ENCODE measurements at regions not wholly inside any gene's neighbourhood (a gene's known extent, or its start where the extent isn't known, plus 50 kb on each side); places are given as distances from the start of the nearest gene placed in this dataset.
A peak's percentile ranks its signal among the peaks of the same experiment; 100 is the strongest.
"Not testable (repeated sequence)": the region's sequence is repeated elsewhere in the genome, so short reads cannot be mapped to it uniquely, and the experiment has no call there.

DNA sequence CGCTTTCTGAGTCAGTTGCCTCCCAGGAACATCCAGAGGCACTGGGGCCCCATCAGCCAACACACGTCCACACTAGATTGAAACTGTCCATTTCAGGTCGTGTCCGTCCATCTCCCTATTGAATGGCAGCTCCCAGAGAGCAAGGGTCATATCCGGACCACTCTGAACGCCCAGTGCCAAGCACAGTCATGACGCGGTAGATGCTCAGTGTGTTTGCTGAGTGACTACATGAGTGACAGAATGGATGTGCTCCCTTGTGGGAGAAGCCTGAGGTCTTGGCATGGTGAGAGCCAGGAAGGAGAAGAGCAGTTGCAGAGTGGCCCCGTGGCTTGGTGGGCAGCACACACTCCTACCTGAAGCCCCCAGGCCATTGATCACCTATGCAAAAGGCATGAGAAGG, 92.5 kb upstream of the CUX1 start:
- peaks cover 0 to 7% (median 0%) of the 10 kb centered on the region in 3 donors for H3K27me3 ChIP-seq (ENCODE audit: control insufficient read depth in 3 of 3, insufficient read depth in 3 of 3, low read length in 3 of 3)
- H3K4me3 ChIP-seq (ENCODE audit: low read length in 3 of 3) = no peak overlapping the region
- H3K36me3 ChIP-seq (ENCODE audit: control insufficient read depth in 3 of 3, insufficient read depth in 3 of 3, low read length in 3 of 3) = no peaks in the 10 kb centered on the region
- no peaks in the 10 kb centered on the region for H3K4me1 ChIP-seq (ENCODE audit: control insufficient read depth in 3 of 3, insufficient read depth in 3 of 3, low read length in 3 of 3)
- H3K9me3 ChIP-seq (ENCODE audit: control insufficient read depth in 3 of 3, low read length in 3 of 3) = peaks cover 0 to 3% (median 0%) of the 10 kb centered on the region in 3 donors
- no peak overlapping the region for H3K9ac ChIP-seq (ENCODE audit: low read depth in 1 of 3, low read length in 3 of 3)
- no peak overlapping the region for H3K27ac ChIP-seq (ENCODE audit: low read depth, low read length)

DNA sequence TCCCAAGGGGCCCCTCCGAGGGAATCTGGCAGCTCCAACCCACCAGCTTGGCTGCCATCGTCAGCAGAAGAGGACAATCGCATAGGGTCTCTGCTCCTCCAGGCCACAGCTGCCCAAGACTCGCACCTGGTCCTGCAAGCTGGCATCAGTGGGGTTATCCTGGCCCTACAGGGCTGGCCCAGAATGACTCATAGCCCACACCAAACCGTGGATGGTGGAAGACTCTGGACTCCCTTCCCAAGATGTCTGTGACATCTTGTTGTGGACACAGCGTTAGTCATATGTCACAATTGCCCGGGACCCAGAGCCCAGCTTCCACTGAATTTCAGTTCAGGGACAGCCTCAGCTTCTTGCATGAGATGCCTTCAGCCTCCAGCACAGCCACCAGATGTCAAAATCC, 91.5 kb upstream of the CUX1 start:
- Histone ChIP-seq H3K4me3 (ENCODE audit: low read length in 3 of 3) (no peak overlapping the region), H3K36me3 (ENCODE audit: control insufficient read depth in 3 of 3, insufficient read depth in 3 of 3, low read length in 3 of 3) (no peaks in the 10 kb centered on the region), H3K9ac (ENCODE audit: low read depth in 1 of 3, low read length in 3 of 3) (no peak overlapping the region), H3K27me3 (ENCODE audit: control insufficient read depth in 3 of 3, insufficient read depth in 3 of 3, low read length in 3 of 3) (peaks cover 0 to 5% (median 0%) of the 10 kb centered on the region in 3 donors), H3K27ac (ENCODE audit: low read depth, low read length) (no peak overlapping the region), H3K9me3 (ENCODE audit: control insufficient read depth in 3 of 3, low read length in 3 of 3) (peaks cover 0 to 3% (median 0%) of the 10 kb centered on the region in 3 donors), H3K4me1 (ENCODE audit: control insufficient read depth in 3 of 3, insufficient read depth in 3 of 3, low read length in 3 of 3) (no peaks in the 10 kb centered on the region)

DNA sequence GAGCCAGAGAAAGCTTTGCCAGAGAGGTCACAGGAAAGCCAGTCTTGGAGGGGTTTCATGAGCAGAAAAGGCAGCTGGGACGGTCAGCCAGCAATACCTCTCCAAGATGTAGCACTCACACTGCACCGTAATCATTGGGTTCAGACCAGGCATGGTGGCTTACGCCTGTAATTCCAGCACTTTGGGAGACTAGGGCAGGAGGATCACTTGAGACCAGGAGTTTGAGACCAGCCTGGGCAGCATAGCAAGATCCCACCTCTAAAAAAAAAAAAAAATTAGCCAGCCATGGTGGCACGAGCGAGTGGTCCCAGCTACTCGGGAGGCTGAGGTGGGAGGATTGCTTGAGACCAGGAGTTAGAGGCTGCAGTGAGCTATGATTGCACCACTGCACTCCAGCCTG, 90.2 kb upstream of the CUX1 start:
- no peak overlapping the region for H3K4me3 ChIP-seq (ENCODE audit: low read length in 3 of 3)
- no peak overlapping the region for H3K27ac ChIP-seq (ENCODE audit: low read depth, low read length)
- H3K9me3 ChIP-seq (ENCODE audit: control insufficient read depth in 3 of 3, low read length in 3 of 3) = peaks cover 0 to 3% (median 0%) of the 10 kb centered on the region in 3 donors
- no peak overlapping the region for H3K9ac ChIP-seq (ENCODE audit: low read depth in 1 of 3, low read length in 3 of 3)
- H3K27me3 ChIP-seq (ENCODE audit: control insufficient read depth in 3 of 3, insufficient read depth in 3 of 3, low read length in 3 of 3) = peaks cover 0 to 5% (median 0%) of the 10 kb centered on the region in 3 donors
- no peaks in the 10 kb centered on the region for H3K4me1 ChIP-seq (ENCODE audit: control insufficient read depth in 3 of 3, insufficient read depth in 3 of 3, low read length in 3 of 3)
- H3K36me3 ChIP-seq (ENCODE audit: control insufficient read depth in 3 of 3, insufficient read depth in 3 of 3, low read length in 3 of 3) = no peaks in the 10 kb centered on the region

GRCh38 chr7:101728128-101728527, 89.3 kb upstream of the CUX1 start:
- Histone ChIP-seq H3K27ac (ENCODE audit: low read depth, low read length) (no peak overlapping the region), H3K4me1 (ENCODE audit: control insufficient read depth in 3 of 3, insufficient read depth in 3 of 3, low read length in 3 of 3) (no peaks in the 10 kb centered on the region), H3K36me3 (ENCODE audit: control insufficient read depth in 3 of 3, insufficient read depth in 3 of 3, low read length in 3 of 3) (no peaks in the 10 kb centered on the region), H3K9me3 (ENCODE audit: control insufficient read depth in 3 of 3, low read length in 3 of 3) (peaks cover 0 to 3% (median 0%) of the 10 kb centered on the region in 3 donors), H3K9ac (ENCODE audit: low read depth in 1 of 3, low read length in 3 of 3) (no peak overlapping the region), H3K4me3 (ENCODE audit: low read length in 3 of 3) (no peak overlapping the region), H3K27me3 (ENCODE audit: control insufficient read depth in 3 of 3, insufficient read depth in 3 of 3, low read length in 3 of 3) (peaks cover 0 to 5% (median 0%) of the 10 kb centered on the region in 3 donors)

DNA sequence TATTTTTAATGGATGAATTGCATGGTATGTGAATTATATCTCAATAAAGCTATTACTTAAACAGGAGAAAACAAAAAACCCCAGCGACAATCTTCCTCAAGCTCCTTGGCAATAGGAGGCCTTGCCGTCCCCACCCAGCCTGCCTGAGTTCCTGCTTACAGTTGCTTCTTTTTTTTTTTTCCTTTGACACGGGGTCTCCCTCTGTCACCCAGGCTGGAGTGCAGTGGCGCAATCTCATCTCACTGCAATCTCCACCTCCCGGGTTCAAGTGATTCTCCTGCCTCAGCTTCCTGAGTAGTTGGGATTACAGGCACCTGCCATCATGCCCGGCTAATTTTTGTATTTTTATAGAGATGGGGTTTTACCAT, 88.6 kb upstream of the CUX1 start:
- not testable (repeated sequence) for H3K27me3 ChIP-seq (ENCODE audit: control insufficient read depth in 3 of 3, insufficient read depth in 3 of 3, low read length in 3 of 3); H3K4me3 ChIP-seq (ENCODE audit: low read length in 3 of 3); H3K36me3 ChIP-seq (ENCODE audit: control insufficient read depth in 3 of 3, insufficient read depth in 3 of 3, low read length in 3 of 3); H3K4me1 ChIP-seq (ENCODE audit: control insufficient read depth in 3 of 3, insufficient read depth in 3 of 3, low read length in 3 of 3); H3K27ac ChIP-seq (ENCODE audit: low read depth, low read length); H3K9ac ChIP-seq (ENCODE audit: low read depth in 1 of 3, low read length in 3 of 3); H3K9me3 ChIP-seq (ENCODE audit: control insufficient read depth in 3 of 3, low read length in 3 of 3)

- Histone ChIP-seq H3K4me1 (ENCODE audit: control insufficient read depth in 3 of 3, insufficient read depth in 3 of 3, low read length in 3 of 3) (peaks cover 5 to 9% (median 8%) of the 10 kb centered on the region in 3 donors), H3K36me3 (ENCODE audit: control insufficient read depth in 3 of 3, insufficient read depth in 3 of 3, low read length in 3 of 3) (no peaks in the 10 kb centered on the region), H3K4me3 (ENCODE audit: low read length in 3 of 3) (no peak overlapping the region), H3K27me3 (ENCODE audit: control insufficient read depth in 3 of 3, insufficient read depth in 3 of 3, low read length in 3 of 3) (peaks cover 0 to 5% (median 0%) of the 10 kb centered on the region in 3 donors), H3K9me3 (ENCODE audit: control insufficient read depth in 3 of 3, low read length in 3 of 3) (no peaks in the 10 kb centered on the region), H3K27ac (ENCODE audit: low read depth, low read length) (no peak overlapping the region), H3K9ac (ENCODE audit: low read depth in 1 of 3, low read length in 3 of 3) (no peak overlapping the region)
These were observed 88.1 kb upstream of the CUX1 start for GRCh38 chr7:101729241-101729883.

DNA sequence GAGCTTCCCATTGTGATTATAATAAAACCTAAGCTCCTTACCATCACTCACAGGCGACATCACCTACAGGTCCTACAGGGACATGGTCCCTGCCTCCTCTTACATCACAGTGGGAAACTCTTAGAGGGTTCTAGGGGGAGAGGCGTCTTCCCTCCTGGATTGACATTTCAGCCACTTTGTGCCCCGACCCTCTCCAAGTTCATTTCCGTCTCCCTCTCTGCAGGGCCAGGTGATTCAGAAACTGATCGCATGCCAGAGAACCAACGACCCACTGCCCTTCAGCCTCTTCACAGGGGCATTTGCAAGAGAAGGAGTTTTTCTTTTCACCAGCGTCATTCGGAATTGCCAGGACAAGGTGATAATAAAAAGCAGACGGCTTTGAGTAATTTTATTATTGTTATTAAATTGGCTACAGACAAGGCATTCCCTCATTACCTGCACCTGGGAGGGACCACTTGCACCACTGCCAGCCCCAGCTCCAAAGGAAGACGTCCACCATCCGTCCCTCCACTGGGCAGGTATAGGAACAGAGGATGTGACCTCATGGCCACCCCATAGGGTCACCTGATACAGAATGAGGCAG, 85.8 kb upstream of the CUX1 start:
- Histone ChIP-seq H3K27me3 (ENCODE audit: control insufficient read depth in 3 of 3, insufficient read depth in 3 of 3, low read length in 3 of 3) (peaks cover 0 to 5% (median 0%) of the 10 kb centered on the region in 3 donors), H3K4me3 (ENCODE audit: low read length in 3 of 3) (no peak overlapping the region), H3K4me1 (ENCODE audit: control insufficient read depth in 3 of 3, insufficient read depth in 3 of 3, low read length in 3 of 3) (peaks cover 5 to 10% (median 8%) of the 10 kb centered on the region in 3 donors), H3K36me3 (ENCODE audit: control insufficient read depth in 3 of 3, insufficient read depth in 3 of 3, low read length in 3 of 3) (no peaks in the 10 kb centered on the region), H3K9ac (ENCODE audit: low read depth in 1 of 3, low read length in 3 of 3) (no peak overlapping the region), H3K27ac (ENCODE audit: low read depth, low read length) (no peak overlapping the region), H3K9me3 (ENCODE audit: control insufficient read depth in 3 of 3, low read length in 3 of 3) (no peaks in the 10 kb centered on the region)

GRCh38 chr7:101733713-101734475, 83.5 kb upstream of the CUX1 start:
- H3K4me1 ChIP-seq (ENCODE audit: control insufficient read depth in 3 of 3, insufficient read depth in 3 of 3, low read length in 3 of 3) = peaks cover 5 to 10% (median 8%) of the 10 kb centered on the region in 3 donors
- no peak overlapping the region for H3K27ac ChIP-seq (ENCODE audit: low read depth, low read length)
- H3K4me3 ChIP-seq (ENCODE audit: low read length in 3 of 3) = peak overlapping the region; percentile 54 to 65 (median 58)
- H3K27me3 ChIP-seq (ENCODE audit: control insufficient read depth in 3 of 3, insufficient read depth in 3 of 3, low read length in 3 of 3) = peaks cover 0 to 2% (median 0%) of the 10 kb centered on the region in 3 donors
- H3K36me3 ChIP-seq (ENCODE audit: control insufficient read depth in 3 of 3, insufficient read depth in 3 of 3, low read length in 3 of 3) = no peaks in the 10 kb centered on the region
- H3K9me3 ChIP-seq (ENCODE audit: control insufficient read depth in 3 of 3, low read length in 3 of 3) = no peaks in the 10 kb centered on the region
- H3K9ac ChIP-seq (ENCODE audit: low read depth in 1 of 3, low read length in 3 of 3) = peak overlapping the region; percentile 38 to 62 (median 61)

DNA sequence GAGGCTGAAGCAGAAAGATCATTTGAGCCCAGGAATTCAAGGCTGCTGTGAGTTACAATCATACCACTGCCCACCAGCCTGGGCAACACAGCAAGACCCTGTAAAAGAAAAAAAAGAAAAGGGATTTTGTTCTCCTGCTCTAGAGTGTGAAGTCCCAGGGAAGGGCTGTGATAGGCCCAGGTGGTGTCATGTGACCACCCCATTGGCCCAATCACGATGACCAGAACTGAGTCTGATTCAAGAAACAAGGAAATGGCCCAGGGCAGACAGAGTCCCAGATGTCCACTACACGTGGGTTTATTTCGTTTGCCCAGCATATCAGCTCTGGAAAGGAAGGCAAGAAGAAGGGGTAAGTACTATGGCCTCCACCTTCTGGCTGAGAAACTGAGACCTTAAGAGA, 81.3 kb upstream of the CUX1 start:
- Histone ChIP-seq H3K36me3 (ENCODE audit: control insufficient read depth in 3 of 3, insufficient read depth in 3 of 3, low read length in 3 of 3) (no peaks in the 10 kb centered on the region), H3K27me3 (ENCODE audit: control insufficient read depth in 3 of 3, insufficient read depth in 3 of 3, low read length in 3 of 3) (peaks cover 0 to under 1% (median 0%) of the 10 kb centered on the region in 3 donors), H3K9ac (ENCODE audit: low read depth in 1 of 3, low read length in 3 of 3) (no peak overlapping the region), H3K9me3 (ENCODE audit: control insufficient read depth in 3 of 3, low read length in 3 of 3) (no peaks in the 10 kb centered on the region), H3K4me3 (ENCODE audit: low read length in 3 of 3) (no peak overlapping the region), H3K27ac (ENCODE audit: low read depth, low read length) (no peak overlapping the region), H3K4me1 (ENCODE audit: control insufficient read depth in 3 of 3, insufficient read depth in 3 of 3, low read length in 3 of 3) (peaks cover 5 to 10% (median 8%) of the 10 kb centered on the region in 3 donors)
